HepG2 (cell line): ENCODE measurements at regions not wholly inside any gene's neighbourhood (a gene's known extent, or its start where the extent isn't known, plus 50 kb on each side); places are given as distances from the start of the nearest gene placed in this dataset.

Experiments used
- JUN ChIP-seq: sonication (generic); formaldehyde crosslinking; IDR thresholded peaks from 2 replicates; pipeline ENCODE4 v1.4.0; 2020; ENCODE audit warnings: mild to moderate bottlenecking, missing genetic modification reagents
- XBP1 ChIP-seq: sonication (generic); formaldehyde crosslinking; IDR thresholded peaks from 2 replicates; pipeline ENCODE4 v1.5.0; 2020; ENCODE audit warnings: missing genetic modification reagents
- ZKSCAN5 ChIP-seq: sonication (generic); formaldehyde crosslinking; IDR thresholded peaks from 2 replicates; pipeline ENCODE4 v1.5.1; 2020; ENCODE audit warnings: mild to moderate bottlenecking, missing genetic modification reagents

DNA sequence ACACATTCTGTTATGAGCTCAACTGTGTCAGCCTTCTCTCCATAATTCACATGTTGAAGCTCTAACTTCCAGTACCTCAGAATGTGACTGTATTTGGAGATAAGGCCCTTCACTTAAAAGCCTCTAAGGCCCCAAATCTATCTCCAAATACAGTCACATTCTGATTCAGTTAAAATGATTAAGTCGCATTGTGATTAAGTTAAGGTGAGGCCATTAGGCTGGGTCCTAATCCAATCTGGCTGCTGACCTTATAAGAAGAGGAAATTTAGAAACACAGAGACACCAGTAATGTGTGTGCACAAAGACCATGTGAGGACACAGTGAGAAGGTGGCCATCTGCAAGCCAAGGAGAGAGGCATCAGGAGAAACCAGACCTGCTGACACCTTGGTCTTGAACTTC lies 141.6 kb downstream of the GXYLT1 start:
- no peak for TF ChIP-seq JUN (CRISPR knock-in tag)
- no peak for TF ChIP-seq XBP1 (CRISPR knock-in tag)
- no peak for TF ChIP-seq ZKSCAN5 (CRISPR knock-in tag)
